Smooth muscle cell (in vitro differentiated cells): ENCODE measurements at regions not wholly inside any gene's neighbourhood (a gene's known extent, or its start where the extent isn't known, plus 50 kb on each side); places are given as distances from the start of the nearest gene placed in this dataset.

Experiments used
- DNase-seq: peaks from one replicate; lab custom pipeline; 2025; ENCODE audit not compliant: unreplicated experiment; lab: John Stamatoyannopoulos, UW
- H2AFZ ChIP-seq: fragments of 200-600 bp; sonication (generic); 2 replicates; pipeline ENCODE4 v1.6.0; 2016; ENCODE audit warnings: antibody characterized with exemption, low read depth, mild to moderate bottlenecking
- H3F3A ChIP-seq: fragments of 200-600 bp; sonication (generic); 2 replicates; pipeline ENCODE4 v1.6.0; 2017; ENCODE audit warnings: antibody characterized with exemption, low read depth
- H3K27ac ChIP-seq: fragments of 200-600 bp; sonication (generic); 2 replicates; pipeline ENCODE4 v1.5.1; 2016; ENCODE audit warnings: low read depth, mild to moderate bottlenecking
- H3K27me3 ChIP-seq: fragments of 200-600 bp; sonication (generic); 2 replicates; pipeline ENCODE4 v1.6.1; 2016; ENCODE audit warnings: low read depth, mild to moderate bottlenecking
- H3K36me3 ChIP-seq: fragments of 200-600 bp; sonication (generic); 2 replicates; pipeline ENCODE4 v1.5.1; 2016; ENCODE audit warnings: low read depth
- H3K4me1 ChIP-seq: fragments of 200-600 bp; sonication (generic); 2 replicates; pipeline ENCODE4 v1.5.1; 2016; ENCODE audit warnings: low read depth
- H3K4me2 ChIP-seq: fragments of 200-600 bp; sonication (generic); 2 replicates; pipeline ENCODE4 v1.6.0; 2016; ENCODE audit warnings: mild to moderate bottlenecking
- H3K4me3 ChIP-seq: fragments of 200-600 bp; sonication (generic); 2 replicates; pipeline ENCODE4 v1.5.1; 2016; ENCODE audit warnings: mild to moderate bottlenecking
- H3K79me2 ChIP-seq: fragments of 200-600 bp; sonication (generic); 2 replicates; pipeline ENCODE4 v1.6.0; 2016; ENCODE audit warnings: low read depth, mild to moderate bottlenecking
- H3K9ac ChIP-seq: fragments of 200-600 bp; sonication (generic); 2 replicates; pipeline ENCODE4 v1.6.0; 2016; ENCODE audit warnings: low read depth
- H3K9me3 ChIP-seq: fragments of 200-600 bp; sonication (generic); replicated peaks from 2 replicates; pipeline ENCODE4 v1.5.1; 2016; ENCODE audit warnings: low read depth
- H4K20me1 ChIP-seq: fragments of 200-600 bp; sonication (generic); 2 replicates; pipeline ENCODE4 v1.6.0; 2016; ENCODE audit warnings: low read depth
- WGBS: methylation state at CpG from one replicate; pipeline ENCODE4 v1.1.7; 2016; ENCODE audit warnings: low lambda C conversion rate; 5-methylcytosine and 5-hydroxymethylcytosine counted together
- TF ChIP-seq, protein P1 (sequence below): fragments of 200-600 bp; sonication (generic); IDR thresholded peaks from 2 replicates; pipeline ENCODE4 v1.5.1; 2017; ENCODE audit warnings: borderline replicate concordance, mild to moderate bottlenecking, antibody characterized with exemption; ENCODE audit not compliant: insufficient read depth, poor library complexity, severe bottlenecking

DNA sequence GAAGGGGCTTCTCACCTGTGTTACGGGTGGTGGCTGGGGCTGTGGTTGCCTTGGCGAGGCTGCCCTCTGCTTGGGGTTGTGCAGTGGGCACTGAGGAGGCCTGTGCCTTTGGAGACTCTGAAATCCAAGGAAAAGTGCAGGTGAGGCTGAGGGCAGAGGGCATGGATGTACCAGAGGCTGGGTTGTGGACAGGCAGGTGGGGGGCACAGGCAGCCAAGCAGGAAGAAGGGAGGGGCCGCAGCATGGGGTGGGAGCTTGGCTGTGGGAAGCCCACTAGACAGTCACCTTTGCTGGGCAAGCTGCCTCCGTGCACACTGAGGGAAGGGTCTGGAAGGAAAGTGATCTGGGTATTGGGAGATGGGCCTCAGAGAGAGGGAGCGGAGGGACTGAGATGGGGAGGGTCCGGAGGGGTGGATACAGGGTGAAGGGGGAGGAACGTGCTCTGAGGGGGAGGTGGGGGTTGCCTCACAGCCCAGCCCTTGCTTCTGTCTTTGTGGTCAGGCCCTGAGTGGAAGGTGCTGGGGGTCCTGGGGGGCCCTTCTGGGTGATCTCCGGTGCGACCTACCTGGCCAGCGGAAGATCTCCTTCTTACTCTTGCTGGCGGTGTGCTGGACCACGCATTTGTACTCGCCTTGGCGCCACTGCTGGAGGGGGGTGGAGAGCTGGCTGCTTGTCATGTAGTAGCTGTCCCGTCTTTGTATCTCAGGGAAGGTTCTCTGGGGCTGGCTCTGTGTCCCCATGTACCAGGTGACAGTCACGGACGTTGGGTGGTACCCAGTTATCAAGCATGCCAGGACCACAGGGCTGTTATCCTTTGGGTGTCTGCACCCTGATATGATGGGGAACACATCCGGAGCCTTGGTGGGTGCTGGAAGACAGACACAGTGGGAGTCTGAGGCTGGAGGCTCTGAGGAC lies 318.7 kb downstream of the TMEM121 start:
- H3K4me2 ChIP-seq, result no peak overlapping the region
- H3K27me3 ChIP-seq, result no peaks in the 10 kb centered on the region
- no peaks in the 10 kb centered on the region for H4K20me1 ChIP-seq
- no peak overlapping the region for H2AFZ ChIP-seq
- no peaks in the 10 kb centered on the region for H3F3A ChIP-seq
- no peaks in the 10 kb centered on the region for H3K9me3 ChIP-seq
- 85% methylated on average over 16 of the region's 18 CpGs for WGBS
- TF ChIP-seq, protein P1, sequence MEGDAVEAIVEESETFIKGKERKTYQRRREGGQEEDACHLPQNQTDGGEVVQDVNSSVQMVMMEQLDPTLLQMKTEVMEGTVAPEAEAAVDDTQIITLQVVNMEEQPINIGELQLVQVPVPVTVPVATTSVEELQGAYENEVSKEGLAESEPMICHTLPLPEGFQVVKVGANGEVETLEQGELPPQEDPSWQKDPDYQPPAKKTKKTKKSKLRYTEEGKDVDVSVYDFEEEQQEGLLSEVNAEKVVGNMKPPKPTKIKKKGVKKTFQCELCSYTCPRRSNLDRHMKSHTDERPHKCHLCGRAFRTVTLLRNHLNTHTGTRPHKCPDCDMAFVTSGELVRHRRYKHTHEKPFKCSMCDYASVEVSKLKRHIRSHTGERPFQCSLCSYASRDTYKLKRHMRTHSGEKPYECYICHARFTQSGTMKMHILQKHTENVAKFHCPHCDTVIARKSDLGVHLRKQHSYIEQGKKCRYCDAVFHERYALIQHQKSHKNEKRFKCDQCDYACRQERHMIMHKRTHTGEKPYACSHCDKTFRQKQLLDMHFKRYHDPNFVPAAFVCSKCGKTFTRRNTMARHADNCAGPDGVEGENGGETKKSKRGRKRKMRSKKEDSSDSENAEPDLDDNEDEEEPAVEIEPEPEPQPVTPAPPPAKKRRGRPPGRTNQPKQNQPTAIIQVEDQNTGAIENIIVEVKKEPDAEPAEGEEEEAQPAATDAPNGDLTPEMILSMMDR, result no peak
- no peak for DNase-seq
- H3K27ac ChIP-seq, result no peak overlapping the region
- H3K36me3 ChIP-seq, result no peaks in the 10 kb centered on the region
- H3K4me1 ChIP-seq, result no peaks in the 10 kb centered on the region
- no peak overlapping the region for H3K9ac ChIP-seq
- no peak overlapping the region for H3K4me3 ChIP-seq
- H3K79me2 ChIP-seq, result no peaks in the 10 kb centered on the region

DNA sequence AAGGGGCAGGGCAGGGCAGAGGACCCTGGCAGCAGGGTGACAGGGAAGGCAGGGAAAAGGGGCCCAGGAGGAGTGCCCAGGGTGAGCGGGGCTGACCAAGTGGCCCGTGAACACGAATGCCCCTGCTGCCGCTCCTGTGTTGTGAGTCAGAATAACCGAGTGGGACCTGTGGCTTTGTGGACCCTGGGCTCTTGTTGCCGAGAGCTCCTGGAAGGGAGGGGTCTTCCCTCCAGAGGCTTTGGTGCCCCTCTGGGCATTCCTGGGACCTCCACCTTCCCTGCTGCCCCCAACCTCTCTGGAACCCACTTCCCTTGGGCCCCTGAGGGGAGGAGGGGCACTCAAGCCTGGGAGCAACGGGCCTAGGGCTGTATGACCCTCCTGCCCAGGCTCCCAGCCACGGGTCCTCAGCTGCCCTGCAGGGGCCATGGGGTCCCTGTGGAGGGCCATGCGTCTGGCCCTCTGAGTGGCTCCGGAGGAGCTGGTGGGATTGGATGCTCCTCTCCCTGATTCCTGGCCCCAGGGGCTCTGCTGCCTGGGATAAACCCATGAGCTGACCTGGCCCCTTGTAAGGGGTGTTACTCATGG lies 319.4 kb downstream of the TMEM121 start:
- no peaks in the 10 kb centered on the region for H4K20me1 ChIP-seq
- H3K4me1 ChIP-seq, result no peaks in the 10 kb centered on the region
- TF ChIP-seq, protein P1, result no peak
- H3K9ac ChIP-seq, result no peak overlapping the region
- no peak for DNase-seq
- H3K4me3 ChIP-seq, result no peak overlapping the region
- WGBS, result 82% methylated on average over 10 of the region's 10 CpGs
- no peaks in the 10 kb centered on the region for H3K79me2 ChIP-seq
- H3K9me3 ChIP-seq, result no peaks in the 10 kb centered on the region
- no peak overlapping the region for H3K4me2 ChIP-seq
- H3K27ac ChIP-seq, result no peak overlapping the region
- H2AFZ ChIP-seq, result no peak overlapping the region
- no peaks in the 10 kb centered on the region for H3K36me3 ChIP-seq
- H3K27me3 ChIP-seq, result no peaks in the 10 kb centered on the region
- H3F3A ChIP-seq, result no peaks in the 10 kb centered on the region

DNA sequence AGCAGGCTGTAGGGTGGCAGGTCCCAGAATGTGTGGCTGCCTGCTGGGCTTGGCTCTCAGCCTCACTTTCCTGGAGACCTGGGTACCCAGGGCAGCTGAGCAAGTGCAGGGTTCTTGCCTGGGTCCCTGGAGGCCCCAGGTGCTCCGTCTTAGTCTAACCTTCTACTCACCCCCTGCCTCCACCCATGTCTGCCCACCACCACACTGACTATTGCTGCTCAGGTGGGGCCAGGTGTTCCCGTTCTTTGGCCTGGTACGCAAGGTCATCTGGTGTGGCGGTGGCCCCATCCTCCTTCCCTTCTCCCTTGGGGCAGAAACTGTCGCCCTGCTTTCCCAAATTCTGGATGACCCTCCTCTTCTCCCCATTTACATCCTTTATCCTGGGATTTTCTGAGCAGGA lies 319.9 kb downstream of the TMEM121 start:
- Histone ChIP-seq H3K27me3 (no peaks in the 10 kb centered on the region), H3K9ac (no peak overlapping the region), H3K9me3 (no peaks in the 10 kb centered on the region), H3K36me3 (no peaks in the 10 kb centered on the region), H3K4me1 (no peaks in the 10 kb centered on the region), H3K4me3 (no peak overlapping the region), H3F3A (no peaks in the 10 kb centered on the region), H3K79me2 (no peaks in the 10 kb centered on the region), H4K20me1 (no peaks in the 10 kb centered on the region), H3K4me2 (no peak overlapping the region), H2AFZ (no peak overlapping the region), H3K27ac (no peak overlapping the region)
- no peak for DNase-seq
- WGBS, result 76% methylated on average over 5 of the region's 5 CpGs
- TF ChIP-seq, protein P1, result no peak
